HG02798 (cell line): ENCODE measurements at regions not wholly inside any gene's neighbourhood (a gene's known extent, or its start where the extent isn't known, plus 50 kb on each side); places are given as distances from the start of the nearest gene placed in this dataset.
"Not testable (repeated sequence)": the region's sequence is repeated elsewhere in the genome, so short reads cannot be mapped to it uniquely, and the experiment has no call there.

Source experiments
- ATAC-seq: cut with Tn5 transposase; IDR thresholded peaks from one replicate; pipeline ENCODE4 v1.9.1; 2021; ENCODE audit warnings: mild to moderate bottlenecking; ENCODE audit not compliant: unreplicated experiment, poor library complexity

DNA sequence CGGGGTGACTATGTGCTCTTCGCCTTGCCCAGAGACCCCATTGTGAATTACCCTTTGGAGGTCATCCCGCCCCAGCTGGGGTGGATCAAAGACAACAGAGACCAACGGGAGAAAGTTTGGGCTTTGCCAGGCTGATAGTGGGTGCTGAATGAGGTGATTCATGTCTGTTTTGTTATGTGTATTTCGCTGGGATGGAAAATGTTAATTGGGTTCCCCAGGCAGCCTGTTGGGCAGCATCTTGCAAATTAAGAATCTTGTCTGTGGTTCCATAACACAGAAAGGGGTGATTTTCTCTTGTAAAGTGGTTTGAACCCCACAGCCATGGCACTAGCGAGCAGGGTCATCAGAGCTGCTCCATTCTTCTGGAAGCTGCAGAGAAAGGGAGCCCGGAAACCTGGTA lies 63.1 kb upstream of the UNC93A start:
- no peak for ATAC-seq

- no peak for ATAC-seq
Measured at GRCh38 chr6:167229586-167229985, 61.5 kb upstream of the UNC93A start.

- no peak for ATAC-seq
Measured at GRCh38 chr6:167230288-167230687, 60.8 kb upstream of the UNC93A start.

- ATAC-seq = no peak
Measured at GRCh38 chr6:167232356-167232755, 58.8 kb upstream of the UNC93A start.

DNA sequence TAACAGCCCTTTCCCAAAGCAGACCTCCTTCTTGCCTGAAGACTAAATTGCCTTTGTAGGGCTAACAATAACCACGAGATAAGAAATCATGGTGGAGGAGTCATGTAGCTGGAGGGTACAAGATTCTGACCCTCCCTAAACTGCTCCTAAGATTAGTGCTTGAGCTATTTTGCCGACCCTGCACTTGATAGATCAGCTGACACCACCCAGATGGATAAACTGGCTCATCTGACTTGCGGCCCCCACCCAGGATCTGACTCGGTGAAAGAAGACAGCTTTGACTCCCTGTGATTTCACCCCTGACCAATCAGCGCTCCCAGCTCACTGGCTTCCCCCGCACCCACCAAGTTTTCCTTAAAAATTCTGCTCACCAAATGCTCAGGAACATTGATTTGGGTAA lies 57.6 kb upstream of the UNC93A start:
- no peak for ATAC-seq

DNA sequence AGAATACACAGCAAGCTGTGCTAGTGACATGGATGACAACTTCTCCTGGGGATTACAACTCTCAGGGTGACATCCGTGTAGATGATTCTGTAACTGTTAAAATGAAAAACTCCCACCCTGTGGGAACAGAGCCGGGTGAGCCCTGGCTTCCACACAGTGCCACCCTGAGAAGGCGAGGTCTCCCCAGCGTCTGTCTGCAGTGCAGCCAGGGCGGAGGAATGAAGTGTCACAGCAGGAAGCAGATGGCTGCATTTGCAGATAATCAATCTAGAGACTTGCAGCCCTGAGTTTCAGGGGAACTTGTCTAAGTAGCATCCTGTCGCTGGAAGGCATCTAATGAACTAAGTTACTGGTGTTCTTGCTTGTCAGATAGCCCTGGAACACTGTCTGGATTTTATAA lies 56.5 kb upstream of the UNC93A start:
- ATAC-seq = not testable (repeated sequence)

- no peak for ATAC-seq
Measured at GRCh38 chr6:167235005-167235404, 56.1 kb upstream of the UNC93A start.

DNA sequence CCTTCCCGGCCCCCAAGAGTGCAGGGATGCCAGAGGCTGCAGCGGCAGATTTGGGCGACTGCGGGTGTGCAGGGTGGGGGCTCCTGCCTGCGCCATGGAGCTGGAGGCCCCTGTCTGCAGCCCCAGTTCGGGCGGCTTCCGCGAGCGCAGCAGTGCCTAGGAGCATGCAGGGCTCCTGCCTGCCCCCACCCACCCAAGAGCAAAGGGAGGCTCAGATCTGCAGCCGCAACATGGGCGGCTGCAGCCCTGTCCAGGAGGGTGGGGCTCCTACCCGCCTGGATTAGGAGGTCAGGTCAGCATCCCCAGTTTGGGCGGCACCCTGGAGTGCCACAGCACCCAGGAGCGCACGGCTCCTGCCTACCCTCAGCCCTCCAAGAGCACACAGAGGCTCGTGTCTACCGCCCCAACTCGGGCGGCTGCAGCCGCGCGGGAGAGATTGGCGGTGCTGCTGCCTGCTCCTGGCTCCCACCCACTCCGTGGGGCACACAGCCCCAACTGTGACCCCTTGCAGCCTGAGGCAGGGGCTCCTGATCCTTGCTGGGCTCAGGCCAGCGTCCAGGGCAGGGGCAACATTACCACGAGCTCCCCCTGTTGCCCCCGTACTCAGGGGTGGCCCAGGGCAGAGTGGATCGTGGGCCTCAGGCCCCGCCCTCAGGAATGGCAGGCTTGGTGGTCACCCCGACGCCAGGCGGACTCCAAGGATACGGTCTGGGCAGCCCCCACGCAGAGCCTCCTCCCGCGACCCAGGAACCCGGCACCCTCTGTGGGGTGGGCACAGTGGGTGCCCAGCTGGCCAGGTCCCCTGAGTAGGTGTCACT lies 55.5 kb upstream of the UNC93A start:
- no peak for ATAC-seq

DNA sequence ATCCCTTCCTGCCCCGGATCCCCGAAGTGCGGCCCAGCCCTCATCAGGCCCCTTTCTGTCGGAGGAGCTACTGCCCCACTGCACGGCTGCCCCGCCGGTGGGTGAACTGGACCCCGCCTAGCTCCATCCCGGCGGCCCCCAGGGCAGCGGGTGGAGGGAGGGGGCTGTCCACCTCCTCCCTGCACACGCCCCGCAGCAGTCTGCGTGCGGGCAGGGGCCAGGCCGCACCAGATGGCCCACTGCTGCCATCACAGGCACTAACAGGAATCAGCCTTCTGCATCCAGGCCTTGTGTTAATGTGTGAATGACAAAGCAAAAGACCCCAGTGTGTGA lies 54.9 kb upstream of the UNC93A start:
- no peak for ATAC-seq

DNA sequence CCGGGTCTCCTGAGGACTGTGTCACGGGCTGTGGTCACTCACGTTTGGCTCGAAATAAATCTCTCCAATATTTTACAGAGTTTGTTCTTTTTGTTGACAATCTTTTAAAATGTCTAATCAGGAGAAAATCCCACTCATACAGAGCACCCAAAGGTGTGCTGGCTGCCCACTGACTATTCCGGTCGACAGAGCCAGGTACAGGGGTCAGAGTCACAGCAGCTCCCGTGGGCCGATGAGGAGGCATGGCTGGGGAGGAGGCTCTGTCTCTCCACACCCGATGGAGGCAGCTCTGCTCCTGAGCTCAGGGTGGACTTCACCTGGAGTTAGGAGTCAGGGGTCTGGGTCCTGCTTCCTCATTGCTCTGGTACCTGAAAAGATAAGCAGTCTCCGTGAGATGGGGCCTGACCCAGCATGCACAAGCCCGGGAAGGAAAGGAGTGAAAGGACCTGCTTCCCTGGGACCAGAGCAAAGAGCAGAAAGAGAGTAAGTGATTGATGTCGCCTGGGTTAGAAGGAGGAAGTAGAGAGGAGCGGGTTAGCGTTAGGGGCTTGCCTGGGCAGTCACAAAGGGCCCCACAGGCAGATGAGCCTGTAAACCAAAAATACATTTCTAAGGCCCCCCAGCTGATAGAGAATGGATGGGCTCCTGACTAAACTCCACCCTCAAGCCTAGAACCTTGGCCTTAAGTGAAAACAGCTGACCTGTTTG lies 53.5 kb upstream of the UNC93A start:
- ATAC-seq = no peak

GRCh38 chr6:167238146-167238693 lies 52.9 kb upstream of the UNC93A start:
- no peak for ATAC-seq

GRCh38 chr6:167238694-167239467 lies 52.2 kb upstream of the UNC93A start:
- ATAC-seq = no peak

GRCh38 chr6:167239470-167239869 lies 51.6 kb upstream of the UNC93A start:
- not testable (repeated sequence) for ATAC-seq

GRCh38 chr6:167240034-167240541 lies 51.0 kb upstream of the UNC93A start:
- ATAC-seq = no peak
